HG03095 (cell line): ENCODE measurements at regions not wholly inside any gene's neighbourhood (a gene's known extent, or its start where the extent isn't known, plus 50 kb on each side); places are given as distances from the start of the nearest gene placed in this dataset.

Source experiments
- ATAC-seq: cut with Tn5 transposase; IDR thresholded peaks from one replicate; pipeline ENCODE4 v1.9.1; 2021; ENCODE audit warnings: moderate library complexity; ENCODE audit not compliant: unreplicated experiment

- ATAC-seq: no peak
These were observed 155.9 kb downstream of the BARHL2 start for GRCh38 chr1:90561103-90561783.

DNA sequence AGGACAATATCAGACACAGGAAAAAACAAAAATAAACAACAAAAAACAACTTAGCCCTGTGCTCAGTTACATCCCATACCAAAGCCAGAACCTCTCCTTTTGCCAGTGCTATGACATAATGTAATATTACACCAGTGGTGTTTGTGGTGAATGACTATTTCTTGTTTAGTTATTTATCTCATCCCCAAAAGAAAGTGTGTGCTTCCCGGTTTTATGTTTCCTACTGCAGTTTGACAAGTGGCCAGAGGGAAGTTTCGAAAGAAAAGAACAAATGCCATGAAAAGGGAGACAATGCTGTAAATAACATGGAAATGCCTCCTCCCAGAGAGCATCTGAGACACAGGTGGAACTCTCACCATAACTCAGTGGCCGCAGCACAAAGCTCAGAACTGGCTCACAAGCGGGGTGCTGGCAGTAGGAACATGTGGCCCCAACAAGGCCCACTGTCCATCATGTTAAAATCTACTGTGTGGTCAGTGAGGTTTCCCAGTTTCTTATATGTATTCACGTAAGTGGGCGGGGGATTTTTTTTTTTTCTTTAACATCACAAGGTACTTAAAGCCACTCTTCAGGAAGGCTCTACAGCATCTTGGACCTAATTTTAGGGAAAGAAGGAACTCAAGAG is 158.2 kb downstream of the BARHL2 start:
- no peak for ATAC-seq

- ATAC-seq: no peak
These were observed 159.0 kb downstream of the BARHL2 start for GRCh38 chr1:90558126-90558525.

DNA sequence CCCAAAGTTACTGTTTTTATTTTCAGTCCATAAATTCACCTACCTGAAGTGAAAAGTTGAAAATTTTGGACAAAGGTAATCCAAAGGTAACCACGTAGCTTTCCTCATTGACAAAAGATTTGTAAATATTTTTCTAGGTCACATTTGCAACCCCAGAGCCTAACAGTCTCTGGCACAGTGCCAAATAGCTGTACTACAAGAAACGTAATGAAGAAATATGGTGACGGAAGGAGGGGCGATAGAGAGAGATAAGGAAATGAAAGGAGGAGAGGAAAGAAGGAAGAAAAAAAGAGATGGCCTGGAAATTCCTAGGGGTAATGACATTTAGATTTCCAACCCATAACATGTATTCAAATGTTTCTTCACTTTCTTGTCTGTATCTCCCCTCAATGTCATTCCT is 159.4 kb downstream of the BARHL2 start:
- ATAC-seq: no peak

DNA sequence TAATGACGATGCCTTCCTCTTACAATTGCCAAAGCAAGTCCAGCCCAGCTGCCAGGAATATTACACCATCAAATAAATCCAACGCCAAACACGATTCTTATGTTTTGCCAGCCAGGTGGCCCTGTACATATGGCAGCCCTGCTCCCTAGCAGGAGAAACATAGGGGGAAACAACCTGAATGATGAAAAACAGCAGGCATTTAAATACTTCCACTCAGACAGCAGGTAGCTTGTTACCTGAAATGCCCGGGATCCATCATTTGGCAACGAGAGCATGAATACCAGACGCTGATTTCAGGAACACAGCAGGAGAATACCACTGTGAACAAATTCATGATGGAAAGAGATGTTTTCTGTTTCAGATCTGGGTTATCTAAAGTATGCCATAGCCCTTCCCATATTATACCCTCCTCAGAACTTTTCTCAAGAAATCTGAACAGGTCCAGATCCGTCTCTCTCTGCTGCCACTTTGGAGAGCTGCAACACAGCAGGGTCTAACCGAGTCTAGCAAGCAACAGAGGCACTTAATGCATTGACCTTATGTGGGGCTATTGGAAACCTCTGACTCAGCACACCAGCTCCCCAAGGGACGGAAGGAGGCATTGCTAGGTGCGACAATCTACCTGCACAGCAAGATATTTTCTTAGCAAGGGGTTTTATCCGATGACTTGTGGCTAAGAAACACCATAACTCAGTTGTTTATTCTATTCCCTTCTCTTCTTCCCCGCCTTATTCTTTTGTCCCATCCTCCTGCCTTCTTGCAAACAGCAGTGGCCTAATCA is 166.3 kb downstream of the BARHL2 start:
- no peak for ATAC-seq

DNA sequence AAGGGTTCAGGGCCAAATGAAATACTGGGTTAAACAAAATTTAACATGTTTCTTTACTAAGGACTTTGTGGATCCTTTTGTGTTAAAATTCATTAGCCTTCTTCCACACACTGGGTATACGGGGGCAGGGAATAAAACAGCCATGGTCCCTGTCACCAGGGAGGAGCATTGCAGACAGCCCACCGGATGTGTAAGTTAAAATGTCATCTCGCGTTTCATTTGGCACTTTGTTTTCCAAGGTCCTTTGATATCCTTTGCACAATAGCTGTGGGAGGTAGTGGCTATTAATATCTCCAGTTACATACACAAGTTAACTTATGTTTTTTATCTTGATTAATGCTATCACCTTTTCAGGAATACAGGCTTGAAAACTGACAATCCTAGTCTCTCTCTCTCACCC is 172.7 kb downstream of the BARHL2 start:
- no peak for ATAC-seq

DNA sequence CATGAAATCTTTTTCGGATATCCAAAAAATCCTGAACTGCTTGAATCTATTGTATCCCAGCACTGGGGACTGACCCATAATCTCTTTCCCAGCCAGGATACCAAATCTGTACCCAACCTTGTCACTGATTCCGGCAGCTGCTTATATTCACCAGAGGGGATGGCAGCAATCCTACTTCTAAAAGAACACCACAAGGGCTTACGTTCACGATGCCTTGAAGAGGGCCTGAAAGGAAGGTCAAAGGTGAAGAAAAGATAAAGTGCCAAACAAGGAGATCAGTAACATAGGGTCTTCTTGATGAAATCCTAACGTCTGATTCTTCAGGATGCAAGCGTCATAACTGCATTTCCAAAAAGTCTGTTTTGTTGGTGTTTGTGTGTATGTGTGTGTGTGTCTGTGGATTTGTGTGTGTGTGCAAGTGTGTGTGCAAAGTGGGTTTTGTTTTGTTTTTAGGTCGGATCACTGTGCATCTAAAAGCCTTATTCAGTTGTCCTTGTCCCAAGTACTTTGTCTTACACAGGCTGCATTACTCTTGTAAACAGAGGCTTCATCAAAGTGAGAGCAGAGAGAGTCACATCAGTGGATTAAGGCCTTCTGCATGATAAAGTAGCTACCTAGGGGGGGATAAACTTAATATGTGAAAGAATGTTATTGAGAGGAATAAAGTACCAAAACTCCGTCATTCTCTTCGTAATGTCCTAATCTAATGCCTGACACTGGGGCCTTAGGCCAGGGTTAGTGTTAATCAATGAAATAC is 179.3 kb downstream of the BARHL2 start:
- no peak for ATAC-seq

- ATAC-seq: no peak
These were observed 182.3 kb downstream of the BARHL2 start for GRCh38 chr1:90534663-90535295.

- ATAC-seq: no peak
These were observed 183.0 kb downstream of the BARHL2 start for GRCh38 chr1:90534116-90534515.

- no peak for ATAC-seq
These were observed 190.1 kb downstream of the BARHL2 start for GRCh38 chr1:90526954-90527353.

- ATAC-seq: no peak
These were observed 194.7 kb downstream of the BARHL2 start for GRCh38 chr1:90522432-90522831.

GRCh38 chr1:90513956-90514355 is 203.1 kb downstream of the BARHL2 start:
- no peak for ATAC-seq

DNA sequence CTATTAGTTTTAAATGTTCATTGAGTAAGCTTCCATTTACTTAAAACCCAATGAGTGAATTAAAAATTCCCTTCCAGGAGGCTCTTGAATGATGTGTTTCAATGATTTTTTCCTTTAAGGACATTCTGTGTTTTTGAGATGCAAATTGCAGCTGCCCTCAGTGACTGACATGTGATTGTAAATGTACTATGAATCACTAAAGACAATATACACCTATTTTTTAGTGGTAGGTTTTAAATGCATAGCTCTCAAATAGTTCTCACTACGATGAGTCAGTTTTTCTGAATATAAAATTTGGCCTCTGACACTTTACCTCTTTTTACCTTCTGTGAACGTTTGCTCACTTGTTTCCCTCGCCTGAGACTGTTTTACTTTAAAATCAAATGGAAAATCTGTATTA is 204.7 kb downstream of the BARHL2 start:
- ATAC-seq: no peak

DNA sequence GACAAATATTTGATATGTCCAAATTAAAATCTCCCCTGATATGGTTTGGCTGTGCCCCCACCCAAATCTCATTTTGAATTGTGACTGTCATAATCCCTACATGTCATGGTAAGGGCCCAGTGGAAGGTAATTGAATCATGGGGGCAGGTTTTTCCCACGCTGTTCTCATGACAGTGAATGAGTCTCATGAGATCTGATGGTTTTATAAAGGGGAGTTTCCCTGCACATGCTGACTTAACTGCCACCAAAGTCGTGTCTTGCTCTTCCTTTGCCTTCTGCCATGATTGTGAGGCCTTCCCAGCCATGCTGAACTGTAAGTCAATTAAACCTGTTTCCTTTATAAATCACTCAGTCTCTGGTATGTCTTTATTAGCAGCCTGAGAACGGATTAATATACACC is 207.0 kb downstream of the BARHL2 start:
- ATAC-seq: no peak

GRCh38 chr1:90509225-90510048 is 207.7 kb downstream of the BARHL2 start:
- ATAC-seq: no peak

GRCh38 chr1:90508376-90509167 is 208.5 kb downstream of the BARHL2 start:
- no peak for ATAC-seq

DNA sequence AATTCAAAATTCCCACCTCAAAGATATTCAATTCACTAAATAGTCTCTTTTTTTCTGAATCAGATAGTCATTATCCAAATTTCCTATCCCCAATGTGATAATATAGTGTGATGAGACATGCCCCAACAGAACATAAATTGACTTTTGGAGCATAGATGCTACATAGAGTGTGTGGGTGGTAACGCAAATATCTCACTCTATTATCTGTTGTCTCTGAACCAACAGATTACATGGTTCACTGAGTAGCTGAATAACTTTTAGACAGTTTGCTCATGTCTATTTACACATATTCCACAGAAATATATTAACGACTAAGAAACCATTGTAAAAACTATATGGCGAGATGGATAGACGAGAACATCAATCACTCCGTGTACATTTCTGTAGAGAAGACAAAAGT is 209.9 kb downstream of the BARHL2 start:
- ATAC-seq: no peak

- no peak for ATAC-seq
These were observed 211.3 kb downstream of the BARHL2 start for GRCh38 chr1:90505806-90506205.

DNA sequence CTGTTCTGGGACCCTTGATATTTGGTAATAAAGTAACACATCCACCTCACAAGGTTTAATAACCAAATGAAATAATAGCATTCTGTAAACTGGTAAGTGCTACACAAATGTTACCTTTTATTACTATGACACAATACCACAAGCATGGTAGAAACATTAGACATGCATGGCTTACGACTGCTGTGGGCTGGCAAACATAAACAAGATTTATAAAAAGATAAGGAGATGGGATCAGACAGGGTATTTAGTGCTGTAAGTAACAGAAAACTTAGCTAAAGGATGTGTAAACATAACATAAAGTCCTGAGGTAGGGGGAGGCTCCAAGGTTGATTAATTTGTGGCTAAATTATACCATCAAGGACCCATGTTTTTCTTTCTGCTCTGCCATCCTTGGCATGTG is 212.6 kb downstream of the BARHL2 start:
- no peak for ATAC-seq
